ENCODE measurements at regions not wholly inside any gene's neighbourhood (a gene's known extent, or its start where the extent isn't known, plus 50 kb on each side); places are given as distances from the start of the nearest gene placed in this dataset.

DNA sequence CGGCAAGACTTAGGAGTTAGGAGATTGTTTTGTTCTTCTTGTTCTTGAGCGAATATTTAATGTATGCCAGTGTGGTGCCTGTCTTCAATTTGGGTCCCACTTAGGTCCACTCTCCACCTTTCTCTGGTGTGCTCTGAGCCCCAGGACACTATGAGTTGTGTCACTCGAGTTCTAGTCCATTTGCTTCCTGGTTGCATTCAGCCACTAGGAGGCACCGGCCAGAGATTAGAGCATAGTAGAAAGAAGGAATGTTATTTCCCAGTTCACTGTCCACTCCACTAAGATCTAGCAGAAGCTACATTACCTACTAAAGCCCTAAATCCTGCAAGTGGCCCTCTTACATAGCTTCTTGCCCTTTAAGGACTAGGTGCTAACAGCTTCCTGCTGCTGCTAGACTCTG, 326.9 kb downstream of the NAF1 start:
- TF ChIP-seq, protein P1, sequence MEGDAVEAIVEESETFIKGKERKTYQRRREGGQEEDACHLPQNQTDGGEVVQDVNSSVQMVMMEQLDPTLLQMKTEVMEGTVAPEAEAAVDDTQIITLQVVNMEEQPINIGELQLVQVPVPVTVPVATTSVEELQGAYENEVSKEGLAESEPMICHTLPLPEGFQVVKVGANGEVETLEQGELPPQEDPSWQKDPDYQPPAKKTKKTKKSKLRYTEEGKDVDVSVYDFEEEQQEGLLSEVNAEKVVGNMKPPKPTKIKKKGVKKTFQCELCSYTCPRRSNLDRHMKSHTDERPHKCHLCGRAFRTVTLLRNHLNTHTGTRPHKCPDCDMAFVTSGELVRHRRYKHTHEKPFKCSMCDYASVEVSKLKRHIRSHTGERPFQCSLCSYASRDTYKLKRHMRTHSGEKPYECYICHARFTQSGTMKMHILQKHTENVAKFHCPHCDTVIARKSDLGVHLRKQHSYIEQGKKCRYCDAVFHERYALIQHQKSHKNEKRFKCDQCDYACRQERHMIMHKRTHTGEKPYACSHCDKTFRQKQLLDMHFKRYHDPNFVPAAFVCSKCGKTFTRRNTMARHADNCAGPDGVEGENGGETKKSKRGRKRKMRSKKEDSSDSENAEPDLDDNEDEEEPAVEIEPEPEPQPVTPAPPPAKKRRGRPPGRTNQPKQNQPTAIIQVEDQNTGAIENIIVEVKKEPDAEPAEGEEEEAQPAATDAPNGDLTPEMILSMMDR (IDR thresholded peaks at IDR 0.05; ENCODE audit: insufficient read depth, low read length, poor library complexity, severe bottlenecking): no peak
- TF ChIP-seq EZH2phosphoT487 (conservative IDR thresholded peaks at IDR 0.05; ENCODE audit: low read length): no peak

Data from SU-DHL-6 (cell line).